ENCODE measurements at regions not wholly inside any gene's neighbourhood (a gene's known extent, or its start where the extent isn't known, plus 50 kb on each side); places are given as distances from the start of the nearest gene placed in this dataset.
"Not testable (repeated sequence)": the region's sequence is repeated elsewhere in the genome, so short reads cannot be mapped to it uniquely, and the experiment has no call there.

DNA sequence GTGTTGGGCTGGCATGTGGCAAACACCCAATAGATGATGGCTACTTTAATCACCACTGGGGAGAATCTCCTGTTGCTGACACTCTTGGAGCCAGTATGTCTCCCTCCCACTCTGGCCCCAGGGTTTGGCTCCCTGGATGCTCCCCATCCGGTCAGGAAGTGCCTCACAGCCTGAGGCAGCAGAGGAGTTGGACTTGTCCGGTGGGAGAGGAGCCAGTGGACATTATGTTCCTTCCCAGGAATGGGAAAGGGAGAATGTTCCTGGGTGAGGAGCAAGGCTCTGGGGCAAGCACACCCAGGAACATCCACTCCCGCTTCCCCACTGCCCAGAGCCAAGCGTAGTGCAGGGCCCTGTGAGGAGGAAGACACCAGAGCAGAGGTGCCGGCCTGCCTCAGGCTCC is 84.6 kb upstream of the NAV2 start:
- H3K9me3 ChIP-seq (ENCODE audit: control insufficient read depth in 2 of 2, low read length in 2 of 2): no peaks in the 10 kb centered on the region
- H3K36me3 ChIP-seq (ENCODE audit: control insufficient read depth in 2 of 2, insufficient read depth in 2 of 2, low read length in 2 of 2): no peaks in the 10 kb centered on the region
- no peak overlapping the region for H3K27ac ChIP-seq (ENCODE audit: low read length)
- no peaks in the 10 kb centered on the region for H3K27me3 ChIP-seq (ENCODE audit: control insufficient read depth in 1 of 2, insufficient read depth in 2 of 2, low read length in 2 of 2)
- no peak overlapping the region for H3K9ac ChIP-seq (ENCODE audit: low read length in 2 of 2)
- peaks cover 21% of the 10 kb centered on the region for H3K4me1 ChIP-seq (ENCODE audit: control insufficient read depth, insufficient read depth, low read length)
- no peak overlapping the region for H3K4me3 ChIP-seq (ENCODE audit: low read length in 2 of 2)

- Histone ChIP-seq H3K27ac (ENCODE audit: low read length) (no peak overlapping the region), H3K4me3 (ENCODE audit: low read length in 2 of 2) (no peak overlapping the region)
Measured at GRCh38 chr11:19627566-19627965, 85.1 kb upstream of the NAV2 start.

GRCh38 chr11:19625438-19625837 is 87.2 kb upstream of the NAV2 start:
- Histone ChIP-seq H3K27ac (ENCODE audit: low read length) (no peak overlapping the region), H3K4me3 (ENCODE audit: low read length in 2 of 2) (no peak overlapping the region), H3K36me3 (ENCODE audit: control insufficient read depth in 2 of 2, insufficient read depth in 2 of 2, low read length in 2 of 2) (no peaks in the 10 kb centered on the region), H3K9ac (ENCODE audit: low read length in 2 of 2) (no peak overlapping the region), H3K4me1 (ENCODE audit: control insufficient read depth, insufficient read depth, low read length) (peaks cover 8% of the 10 kb centered on the region), H3K27me3 (ENCODE audit: control insufficient read depth in 1 of 2, insufficient read depth in 2 of 2, low read length in 2 of 2) (no peaks in the 10 kb centered on the region), H3K9me3 (ENCODE audit: control insufficient read depth in 2 of 2, low read length in 2 of 2) (no peaks in the 10 kb centered on the region)

More at GRCh38 chr11:19627566-19627965, 85.1 kb upstream of the NAV2 start:
- Histone ChIP-seq H3K9me3 (ENCODE audit: control insufficient read depth in 2 of 2, low read length in 2 of 2) (no peaks in the 10 kb centered on the region), H3K9ac (ENCODE audit: low read length in 2 of 2) (no peak overlapping the region), H3K4me1 (ENCODE audit: control insufficient read depth, insufficient read depth, low read length) (peaks cover 17% of the 10 kb centered on the region), H3K36me3 (ENCODE audit: control insufficient read depth in 2 of 2, insufficient read depth in 2 of 2, low read length in 2 of 2) (no peaks in the 10 kb centered on the region), H3K27me3 (ENCODE audit: control insufficient read depth in 1 of 2, insufficient read depth in 2 of 2, low read length in 2 of 2) (no peaks in the 10 kb centered on the region)

DNA sequence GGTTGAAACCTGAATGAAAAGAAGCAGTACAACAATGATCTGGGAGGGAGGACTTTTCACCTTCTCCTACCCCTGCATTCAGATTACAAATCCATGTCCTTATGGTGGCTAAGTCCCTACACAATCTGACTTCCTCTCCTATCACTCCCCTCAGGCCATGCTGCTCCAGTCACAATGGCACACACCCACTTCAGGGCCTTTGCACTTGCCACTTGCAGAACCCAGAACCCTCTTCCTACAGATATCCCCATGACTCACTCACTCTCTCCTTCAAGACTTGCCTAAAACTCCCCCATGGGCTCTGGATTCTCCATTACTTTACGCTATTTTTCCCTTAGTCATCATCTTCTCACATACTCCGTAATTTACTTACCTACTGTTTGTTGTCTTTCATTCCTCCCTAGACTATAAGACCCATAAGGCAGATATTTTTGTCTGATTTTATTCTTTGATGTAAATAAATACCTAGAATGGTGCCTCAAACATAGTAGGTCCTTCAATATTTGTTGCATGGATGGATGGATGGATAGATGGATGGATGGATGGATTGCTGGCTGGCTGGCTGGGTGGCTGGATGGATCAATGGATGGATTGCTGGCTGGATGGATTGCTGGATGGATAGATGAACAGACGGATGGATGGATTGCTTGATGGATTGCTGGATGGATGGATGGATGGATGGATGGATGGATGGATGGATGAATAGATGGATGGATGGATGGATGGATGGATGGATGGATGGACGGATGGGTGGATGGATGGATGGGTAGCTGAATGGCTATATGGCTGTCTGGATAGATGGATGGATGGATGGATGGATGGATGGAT is 94.7 kb upstream of the NAV2 start:
- H3K27ac ChIP-seq (ENCODE audit: low read length): no peak overlapping the region
- no peaks in the 10 kb centered on the region for H3K27me3 ChIP-seq (ENCODE audit: control insufficient read depth in 1 of 2, insufficient read depth in 2 of 2, low read length in 2 of 2)
- no peak overlapping the region for H3K9ac ChIP-seq (ENCODE audit: low read length in 2 of 2)
- no peaks in the 10 kb centered on the region for H3K36me3 ChIP-seq (ENCODE audit: control insufficient read depth in 2 of 2, insufficient read depth in 2 of 2, low read length in 2 of 2)
- H3K9me3 ChIP-seq (ENCODE audit: control insufficient read depth in 2 of 2, low read length in 2 of 2): no peaks in the 10 kb centered on the region
- peaks cover 14% of the 10 kb centered on the region for H3K4me1 ChIP-seq (ENCODE audit: control insufficient read depth, insufficient read depth, low read length)
- H3K4me3 ChIP-seq (ENCODE audit: low read length in 2 of 2): no peak overlapping the region

DNA sequence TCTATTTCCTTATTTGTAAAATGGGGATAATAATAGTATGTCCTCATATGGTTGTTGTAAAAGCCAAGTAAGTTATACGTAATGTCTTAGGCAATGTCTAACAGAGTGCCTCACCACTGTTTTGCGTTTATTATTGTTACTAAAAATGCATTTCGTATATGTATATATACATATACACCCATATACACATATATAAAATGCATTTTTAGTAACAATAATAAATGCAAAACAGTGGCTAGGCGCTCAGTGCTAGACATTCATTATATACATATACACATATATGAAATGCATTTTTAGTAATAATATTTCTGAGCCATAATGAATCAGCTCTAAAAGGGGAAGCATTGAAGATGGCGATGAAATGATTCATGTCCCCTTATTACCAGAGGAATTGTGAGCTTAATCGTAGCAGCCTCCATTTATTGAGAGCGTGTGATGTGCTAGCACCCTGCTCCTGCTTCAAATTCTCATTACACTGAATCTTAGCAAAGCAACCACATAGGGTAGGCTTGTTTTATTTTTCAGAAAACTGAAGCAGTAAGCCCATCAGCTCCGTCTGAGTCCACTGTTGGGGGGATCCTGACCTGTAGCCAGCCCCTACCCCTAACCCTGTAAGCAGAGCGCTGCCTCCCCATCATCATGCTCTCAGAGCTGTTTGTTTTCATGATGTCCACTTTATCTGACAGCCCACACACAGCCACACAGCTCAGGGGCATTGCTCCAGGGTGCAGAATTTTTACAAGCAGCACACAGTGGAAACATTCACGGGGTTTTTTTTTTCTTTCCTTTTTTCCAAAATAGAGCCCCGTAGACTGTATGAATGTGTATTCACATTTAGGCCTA is 97.1 kb upstream of the NAV2 start:
- Histone ChIP-seq H3K4me1 (ENCODE audit: control insufficient read depth, insufficient read depth, low read length) (peaks cover 14% of the 10 kb centered on the region), H3K4me3 (ENCODE audit: low read length in 2 of 2) (peak overlapping the region in 1 of 2 donors; percentile 15), H3K36me3 (ENCODE audit: control insufficient read depth in 2 of 2, insufficient read depth in 2 of 2, low read length in 2 of 2) (no peaks in the 10 kb centered on the region), H3K27ac (ENCODE audit: low read length) (peak overlapping the region; percentile 69), H3K9me3 (ENCODE audit: control insufficient read depth in 2 of 2, low read length in 2 of 2) (no peaks in the 10 kb centered on the region), H3K27me3 (ENCODE audit: control insufficient read depth in 1 of 2, insufficient read depth in 2 of 2, low read length in 2 of 2) (no peaks in the 10 kb centered on the region), H3K9ac (ENCODE audit: low read length in 2 of 2) (peak overlapping the region; percentile 22 to 47)

GRCh38 chr11:19614370-19614940 is 98.2 kb upstream of the NAV2 start:
- Histone ChIP-seq H3K27me3 (ENCODE audit: control insufficient read depth in 1 of 2, insufficient read depth in 2 of 2, low read length in 2 of 2) (no peaks in the 10 kb centered on the region), H3K9ac (ENCODE audit: low read length in 2 of 2) (no peak overlapping the region), H3K27ac (ENCODE audit: low read length) (no peak overlapping the region), H3K4me3 (ENCODE audit: low read length in 2 of 2) (no peak overlapping the region), H3K9me3 (ENCODE audit: control insufficient read depth in 2 of 2, low read length in 2 of 2) (no peaks in the 10 kb centered on the region), H3K36me3 (ENCODE audit: control insufficient read depth in 2 of 2, insufficient read depth in 2 of 2, low read length in 2 of 2) (no peaks in the 10 kb centered on the region), H3K4me1 (ENCODE audit: control insufficient read depth, insufficient read depth, low read length) (peaks cover 14% of the 10 kb centered on the region)

GRCh38 chr11:19612025-19612424 is 100.6 kb upstream of the NAV2 start:
- not testable (repeated sequence) for H3K27me3 ChIP-seq (ENCODE audit: control insufficient read depth in 1 of 2, insufficient read depth in 2 of 2, low read length in 2 of 2); H3K4me3 ChIP-seq (ENCODE audit: low read length in 2 of 2); H3K9me3 ChIP-seq (ENCODE audit: control insufficient read depth in 2 of 2, low read length in 2 of 2); H3K36me3 ChIP-seq (ENCODE audit: control insufficient read depth in 2 of 2, insufficient read depth in 2 of 2, low read length in 2 of 2); H3K27ac ChIP-seq (ENCODE audit: low read length); H3K9ac ChIP-seq (ENCODE audit: low read length in 2 of 2)
- peaks cover 23% of the 10 kb centered on the region for H3K4me1 ChIP-seq (ENCODE audit: control insufficient read depth, insufficient read depth, low read length)

GRCh38 chr11:19607656-19608360 is 104.8 kb upstream of the NAV2 start:
- H3K27ac ChIP-seq (ENCODE audit: low read length): no peak overlapping the region
- H3K4me1 ChIP-seq (ENCODE audit: control insufficient read depth, insufficient read depth, low read length): peaks cover 19% of the 10 kb centered on the region
- H3K9ac ChIP-seq (ENCODE audit: low read length in 2 of 2): no peak overlapping the region
- no peaks in the 10 kb centered on the region for H3K9me3 ChIP-seq (ENCODE audit: control insufficient read depth in 2 of 2, low read length in 2 of 2)
- no peak overlapping the region for H3K4me3 ChIP-seq (ENCODE audit: low read length in 2 of 2)
- H3K27me3 ChIP-seq (ENCODE audit: control insufficient read depth in 1 of 2, insufficient read depth in 2 of 2, low read length in 2 of 2): no peaks in the 10 kb centered on the region
- H3K36me3 ChIP-seq (ENCODE audit: control insufficient read depth in 2 of 2, insufficient read depth in 2 of 2, low read length in 2 of 2): no peaks in the 10 kb centered on the region

DNA sequence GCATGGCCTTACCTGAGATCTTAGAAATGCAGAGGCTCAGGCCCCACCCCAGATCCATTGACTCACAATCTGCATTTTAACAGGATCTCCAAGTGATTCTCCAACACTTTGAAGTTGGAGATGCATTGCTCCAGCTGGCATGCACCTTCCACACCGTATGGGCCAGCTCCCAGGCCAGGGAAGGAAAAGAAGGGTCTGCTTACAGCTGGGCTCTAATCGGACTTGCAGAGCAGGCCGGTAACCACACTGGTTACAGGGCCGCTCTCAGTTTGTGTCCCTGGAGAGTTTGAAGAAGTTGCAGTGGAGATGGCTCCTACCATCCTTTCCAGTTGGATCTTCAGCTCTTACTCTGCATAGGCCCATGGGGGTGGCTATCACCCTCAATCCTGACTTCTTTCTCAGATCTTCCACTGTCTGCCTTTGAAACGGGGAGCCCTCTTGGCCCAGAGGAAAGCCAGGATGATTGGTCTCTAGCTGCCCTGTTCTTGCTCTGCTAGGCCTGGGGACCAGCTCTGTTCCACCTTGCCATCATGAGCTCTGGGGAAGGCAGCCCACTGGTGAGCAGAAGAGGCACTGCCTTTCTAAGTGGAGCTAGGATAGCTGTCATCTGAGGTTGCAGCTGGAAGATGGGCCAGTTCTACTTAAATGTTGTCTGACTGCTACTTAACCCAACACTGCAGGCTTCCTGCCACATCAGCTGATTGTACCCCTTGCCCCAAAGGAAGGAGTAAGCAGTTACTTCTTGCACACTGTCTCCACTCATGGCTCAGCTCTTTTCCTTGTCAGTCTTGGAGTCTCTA is 105.6 kb upstream of the NAV2 start:
- Histone ChIP-seq H3K9me3 (ENCODE audit: control insufficient read depth in 2 of 2, low read length in 2 of 2) (no peaks in the 10 kb centered on the region), H3K27ac (ENCODE audit: low read length) (no peak overlapping the region), H3K4me3 (ENCODE audit: low read length in 2 of 2) (no peak overlapping the region), H3K27me3 (ENCODE audit: control insufficient read depth in 1 of 2, insufficient read depth in 2 of 2, low read length in 2 of 2) (no peaks in the 10 kb centered on the region), H3K4me1 (ENCODE audit: control insufficient read depth, insufficient read depth, low read length) (peaks cover 19% of the 10 kb centered on the region), H3K9ac (ENCODE audit: low read length in 2 of 2) (no peak overlapping the region), H3K36me3 (ENCODE audit: control insufficient read depth in 2 of 2, insufficient read depth in 2 of 2, low read length in 2 of 2) (no peaks in the 10 kb centered on the region)
